CD14-positive monocyte (primary cell): ENCODE measurements at regions not wholly inside any gene's neighbourhood (a gene's known extent, or its start where the extent isn't known, plus 50 kb on each side); places are given as distances from the start of the nearest gene placed in this dataset.

ENCODE experiments used
- DNase-seq, 3 donors: peaks; one replicate each; pipeline ENCODE4 v3.0.0-alpha.2; 2011 to 2022
- H2AFZ ChIP-seq: 2 replicates; pipeline ENCODE4 v1.6.0; 2012; ENCODE audit warnings: mild to moderate bottlenecking, low read depth, low read length, inconsistent platforms; ENCODE audit not compliant: insufficient read depth, poor library complexity, severe bottlenecking
- H3K27ac ChIP-seq, 2 donors: 1 replicate in 1 of 2; 2 replicates in 1 of 2; pipeline ENCODE4 v1.5.1; 2012 to 2013; ENCODE audit warnings: low read length in 2 of 2, control low read depth in 1 of 2, inconsistent platforms in 1 of 2, low read depth in 1 of 2, mild to moderate bottlenecking in 1 of 2
- H3K27me3 ChIP-seq, 2 donors: one replicate each; pipeline versions ENCODE4 v1.6.0 to v1.6.1; 2011 to 2013; ENCODE audit warnings: low read length in 2 of 2; ENCODE audit not compliant: control insufficient read depth in 2 of 2, insufficient read depth in 2 of 2
- H3K36me3 ChIP-seq, 2 donors: replicated peaks in 1 of 2; 1 replicate in 1 of 2; 2 replicates in 1 of 2; pipeline versions ENCODE4 v1.5.1 to v1.6.1; 2012 to 2013; ENCODE audit warnings: low read length in 2 of 2, control low read depth in 1 of 2, inconsistent platforms in 1 of 2, mild to moderate bottlenecking in 1 of 2; ENCODE audit not compliant: insufficient read depth in 2 of 2, control insufficient read depth in 1 of 2
- H3K4me1 ChIP-seq, 2 donors: 1 replicate in 1 of 2; 2 replicates in 1 of 2; pipeline versions ENCODE4 v1.5.1 to v1.6.1; 2012 to 2013; ENCODE audit warnings: low read length in 2 of 2, control low read depth in 1 of 2, inconsistent platforms in 1 of 2, mild to moderate bottlenecking in 1 of 2, moderate library complexity in 1 of 2; ENCODE audit not compliant: insufficient read depth in 2 of 2, control insufficient read depth in 1 of 2
- H3K4me2 ChIP-seq: replicated peaks from 2 replicates; pipeline ENCODE3; 2012; ENCODE audit warnings: low read length, moderate library complexity, mild to moderate bottlenecking; ENCODE audit not compliant: poor library complexity, severe bottlenecking; ENCODE audit errors: extremely low read depth
- H3K4me3 ChIP-seq, 3 experiments: fragments of 200-600 bp in 1 of 3; sonication (generic) in 1 of 3; replicated peaks in 1 of 3; 1 replicate in 2 of 3; 2 replicates in 1 of 3; pipeline ENCODE4 v1.5.1; 2011 to 2013; ENCODE audit warnings: low read length in 3 of 3, mild to moderate bottlenecking in 3 of 3, control low read depth in 2 of 3, low read depth in 2 of 3, inconsistent platforms in 1 of 3, moderate library complexity in 1 of 3
- H3K79me2 ChIP-seq: 2 replicates; pipeline ENCODE4 v1.6.0; 2012; ENCODE audit warnings: mild to moderate bottlenecking, control low read depth, inconsistent platforms, low read length, moderate library complexity; ENCODE audit not compliant: insufficient read depth
- H3K9ac ChIP-seq: 2 replicates; pipeline ENCODE4 v1.6.0; 2017; ENCODE audit warnings: low read length, mild to moderate bottlenecking; ENCODE audit not compliant: insufficient read depth, poor library complexity, severe bottlenecking
- H3K9me3 ChIP-seq, 2 donors: replicated peaks in 1 of 2; 1 replicate in 1 of 2; 2 replicates in 1 of 2; pipeline versions ENCODE4 v1.5.1 to v1.6.1; 2012 to 2013; ENCODE audit warnings: low read length in 2 of 2, control low read depth in 1 of 2; ENCODE audit not compliant: control insufficient read depth in 1 of 2, insufficient read depth in 1 of 2
- H4K20me1 ChIP-seq: 2 replicates; pipeline ENCODE4 v1.6.0; 2012; ENCODE audit warnings: mild to moderate bottlenecking, low read length, control low read depth, moderate library complexity; ENCODE audit not compliant: insufficient read depth
- H3K27ac Mint-ChIP-seq, 7 donors: one replicate each; pipeline ENCODE4 v1.8.0; 2020; ENCODE audit warnings: mild to moderate bottlenecking in 7 of 7, mixed read lengths in 7 of 7, moderate library complexity in 6 of 7, inconsistent platforms in 2 of 7
- H3K27me3 Mint-ChIP-seq, 3 donors: one replicate each; pipeline ENCODE4 v1.8.0; 2021 to 2022; ENCODE audit warnings: low read depth in 3 of 3, mild to moderate bottlenecking in 3 of 3, mixed read lengths in 3 of 3, moderate library complexity in 3 of 3, inconsistent platforms in 1 of 3
- H3K36me3 Mint-ChIP-seq, 2 donors: one replicate each; pipeline ENCODE4 v1.8.0; 2020; ENCODE audit warnings: mixed read lengths in 2 of 2, inconsistent platforms in 1 of 2, mild to moderate bottlenecking in 1 of 2
- H3K4me1 Mint-ChIP-seq: one replicate; pipeline ENCODE4 v1.8.0; 2020; ENCODE audit warnings: mild to moderate bottlenecking, mixed read lengths
- H3K4me3 Mint-ChIP-seq, 2 donors: one replicate each; pipeline ENCODE4 v1.8.0; 2020; ENCODE audit warnings: mild to moderate bottlenecking in 2 of 2, mixed read lengths in 2 of 2, moderate library complexity in 1 of 2
- H3K9me3 Mint-ChIP-seq, 7 donors: one replicate each; pipeline ENCODE4 v1.8.0; 2020 to 2022; ENCODE audit warnings: mixed read lengths in 7 of 7, mild to moderate bottlenecking in 6 of 7, moderate library complexity in 6 of 7, inconsistent platforms in 2 of 7
- WGBS: methylation state at CpG from one replicate; pipeline ENCODE4 v1.1.5; 2013; ENCODE audit warnings: missing lambda C conversion rate; ENCODE audit not compliant: insufficient coverage; 5-methylcytosine and 5-hydroxymethylcytosine counted together
- intact Hi-C, 2 donors: fragments of 100-400 bp; cut with micrococcal nuclease; formaldehyde crosslinking; loops; one replicate each; pipeline versions ENCODE4 v1.15.0 to v1.15.1; 2023
- TF ChIP-seq, protein P1 (sequence below): fragments of 200-600 bp; IDR thresholded peaks from one replicate; pipeline ENCODE4 v1.8.0; 2022; ENCODE audit warnings: antibody characterized with exemption, mild to moderate bottlenecking

DNA sequence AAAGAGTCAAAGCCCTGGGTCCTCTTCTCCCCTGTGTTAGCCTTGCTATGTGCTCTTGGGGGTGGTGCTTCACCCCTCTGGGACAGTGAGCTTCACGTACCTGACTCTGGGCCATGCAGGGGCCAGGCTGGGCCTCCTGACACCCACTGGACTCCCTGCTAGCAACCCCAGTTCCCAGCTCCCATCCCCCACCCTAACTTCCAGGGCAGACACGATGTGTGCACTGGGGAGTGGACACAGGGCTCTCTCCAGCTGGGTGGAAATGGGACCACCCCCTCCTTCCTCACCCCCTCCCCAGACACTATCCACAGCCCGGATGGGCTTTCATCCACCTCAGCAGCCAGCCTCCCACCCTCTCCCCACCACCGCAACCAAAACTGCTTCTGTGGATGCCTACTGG is 113.0 kb upstream of the ZNF479 start:
- H3K4me2 ChIP-seq: no peak overlapping the region
- no peaks in the 10 kb centered on the region for H4K20me1 ChIP-seq
- H3K4me1 ChIP-seq: no peaks in the 10 kb centered on the region
- H3K4me3 ChIP-seq: no peak overlapping the region
- H3K9ac ChIP-seq: no peak overlapping the region
- no peak overlapping the region for H3K27ac ChIP-seq
- intact Hi-C loops: no loop called here
- Mint-ChIP-seq H3K4me3 (no peak overlapping the region), H3K27ac (no peak overlapping the region), H3K9me3 (peaks cover 34 to 73% (median 65%) of the 10 kb centered on the region in 7 donors), H3K4me1 (no peaks in the 10 kb centered on the region), H3K27me3 (no peaks in the 10 kb centered on the region), H3K36me3 (no peaks in the 10 kb centered on the region)
- 100% methylated on average over 1 of the region's 4 CpGs for WGBS
- TF ChIP-seq, protein P1, sequence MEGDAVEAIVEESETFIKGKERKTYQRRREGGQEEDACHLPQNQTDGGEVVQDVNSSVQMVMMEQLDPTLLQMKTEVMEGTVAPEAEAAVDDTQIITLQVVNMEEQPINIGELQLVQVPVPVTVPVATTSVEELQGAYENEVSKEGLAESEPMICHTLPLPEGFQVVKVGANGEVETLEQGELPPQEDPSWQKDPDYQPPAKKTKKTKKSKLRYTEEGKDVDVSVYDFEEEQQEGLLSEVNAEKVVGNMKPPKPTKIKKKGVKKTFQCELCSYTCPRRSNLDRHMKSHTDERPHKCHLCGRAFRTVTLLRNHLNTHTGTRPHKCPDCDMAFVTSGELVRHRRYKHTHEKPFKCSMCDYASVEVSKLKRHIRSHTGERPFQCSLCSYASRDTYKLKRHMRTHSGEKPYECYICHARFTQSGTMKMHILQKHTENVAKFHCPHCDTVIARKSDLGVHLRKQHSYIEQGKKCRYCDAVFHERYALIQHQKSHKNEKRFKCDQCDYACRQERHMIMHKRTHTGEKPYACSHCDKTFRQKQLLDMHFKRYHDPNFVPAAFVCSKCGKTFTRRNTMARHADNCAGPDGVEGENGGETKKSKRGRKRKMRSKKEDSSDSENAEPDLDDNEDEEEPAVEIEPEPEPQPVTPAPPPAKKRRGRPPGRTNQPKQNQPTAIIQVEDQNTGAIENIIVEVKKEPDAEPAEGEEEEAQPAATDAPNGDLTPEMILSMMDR: no peak
- H2AFZ ChIP-seq: no peak overlapping the region
- H3K27me3 ChIP-seq: no peaks in the 10 kb centered on the region
- DNase-seq: no peak
- no peaks in the 10 kb centered on the region for H3K36me3 ChIP-seq
- no peaks in the 10 kb centered on the region for H3K79me2 ChIP-seq
- H3K9me3 ChIP-seq: peaks cover 85 to 91% of the 10 kb centered on the region in 2 donors

DNA sequence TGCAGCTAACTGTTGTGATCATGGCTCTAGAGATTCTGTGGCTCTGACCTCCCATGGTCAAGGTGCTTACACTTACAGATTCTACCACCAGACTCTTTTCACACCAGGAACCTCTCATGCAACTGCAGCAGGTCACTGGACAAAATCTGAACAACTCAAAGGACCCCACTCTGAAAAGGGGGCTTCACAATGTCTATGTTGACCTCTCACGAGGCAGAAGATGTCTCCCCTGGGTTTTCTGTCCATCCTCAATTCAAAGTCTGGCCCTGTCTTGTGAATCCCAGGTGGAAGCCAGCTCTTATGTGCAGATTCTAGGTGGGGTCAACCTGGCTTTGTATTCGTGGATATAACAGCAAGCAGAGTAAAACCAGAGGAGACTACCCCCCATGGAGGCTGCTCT is 118.6 kb upstream of the ZNF479 start:
- no peaks in the 10 kb centered on the region for H3K36me3 ChIP-seq
- H3K9ac ChIP-seq: no peak overlapping the region
- no peaks in the 10 kb centered on the region for H3K4me1 ChIP-seq
- H3K79me2 ChIP-seq: no peaks in the 10 kb centered on the region
- H3K9me3 Mint-ChIP-seq: peaks cover 15 to 64% (median 54%) of the 10 kb centered on the region in 7 donors
- no peak overlapping the region for H3K4me3 ChIP-seq
- no peaks in the 10 kb centered on the region for H3K4me1 Mint-ChIP-seq
- WGBS: 57% methylated on average over 1 of the region's 2 CpGs
- DNase-seq: no peak
- H4K20me1 ChIP-seq: no peaks in the 10 kb centered on the region
- H3K27me3 ChIP-seq: no peaks in the 10 kb centered on the region
- H3K9me3 ChIP-seq: peaks cover 62 to 69% of the 10 kb centered on the region in 2 donors
- no peaks in the 10 kb centered on the region for H3K27me3 Mint-ChIP-seq
- no peaks in the 10 kb centered on the region for H3K36me3 Mint-ChIP-seq
- no peak overlapping the region for H3K27ac ChIP-seq
- TF ChIP-seq, protein P1: no peak
- H3K27ac Mint-ChIP-seq: no peak overlapping the region
- intact Hi-C loops: no loop called here
- no peak overlapping the region for H2AFZ ChIP-seq
- H3K4me2 ChIP-seq: no peak overlapping the region
- H3K4me3 Mint-ChIP-seq: no peak overlapping the region
